Left ventricle myocardium inferior (tissue), 1 donor: ENCODE measurements at regions not wholly inside any gene's neighbourhood (a gene's known extent, or its start where the extent isn't known, plus 50 kb on each side); places are given as distances from the start of the nearest gene placed in this dataset.
"Not testable (repeated sequence)": the region's sequence is repeated elsewhere in the genome, so short reads cannot be mapped to it uniquely, and the experiment has no call there.

ENCODE experiments used
- DNase-seq: peaks from one replicate; pipeline ENCODE4 v3.0.0-alpha.2; 2020
- H3K27ac ChIP-seq: fragments of 200-600 bp; replicated peaks from 2 replicates; pipeline ENCODE4 v1.8.0; 2021
- H3K27me3 ChIP-seq: fragments of 200-600 bp; 2 replicates; pipeline ENCODE4 v1.8.0; 2021; ENCODE audit warnings: low read depth
- H3K36me3 ChIP-seq: fragments of 200-600 bp; 2 replicates; pipeline ENCODE4 v1.8.0; 2021
- H3K4me1 ChIP-seq: fragments of 200-600 bp; 2 replicates; pipeline ENCODE4 v1.8.0; 2021
- H3K4me3 ChIP-seq: fragments of 200-600 bp; 2 replicates; pipeline ENCODE4 v1.8.0; 2021; ENCODE audit warnings: mild to moderate bottlenecking, moderate library complexity
- H3K9me3 ChIP-seq: fragments of 200-600 bp; replicated peaks from 2 replicates; pipeline ENCODE4 v1.8.0; 2021
- intact Hi-C: fragments of 100-400 bp; cut with micrococcal nuclease; formaldehyde crosslinking; loops from one replicate; pipeline ENCODE4 v1.11.0; 2022
- TF ChIP-seq, protein P1 (sequence below): fragments of 200-600 bp; IDR thresholded peaks from 2 replicates; pipeline ENCODE4 v1.8.0; 2021; ENCODE audit warnings: antibody characterized with exemption, mild to moderate bottlenecking, borderline replicate concordance
- donor health status: DM: no; HTN: yes; CAD: no; lungs with severe emphysema.

DNA sequence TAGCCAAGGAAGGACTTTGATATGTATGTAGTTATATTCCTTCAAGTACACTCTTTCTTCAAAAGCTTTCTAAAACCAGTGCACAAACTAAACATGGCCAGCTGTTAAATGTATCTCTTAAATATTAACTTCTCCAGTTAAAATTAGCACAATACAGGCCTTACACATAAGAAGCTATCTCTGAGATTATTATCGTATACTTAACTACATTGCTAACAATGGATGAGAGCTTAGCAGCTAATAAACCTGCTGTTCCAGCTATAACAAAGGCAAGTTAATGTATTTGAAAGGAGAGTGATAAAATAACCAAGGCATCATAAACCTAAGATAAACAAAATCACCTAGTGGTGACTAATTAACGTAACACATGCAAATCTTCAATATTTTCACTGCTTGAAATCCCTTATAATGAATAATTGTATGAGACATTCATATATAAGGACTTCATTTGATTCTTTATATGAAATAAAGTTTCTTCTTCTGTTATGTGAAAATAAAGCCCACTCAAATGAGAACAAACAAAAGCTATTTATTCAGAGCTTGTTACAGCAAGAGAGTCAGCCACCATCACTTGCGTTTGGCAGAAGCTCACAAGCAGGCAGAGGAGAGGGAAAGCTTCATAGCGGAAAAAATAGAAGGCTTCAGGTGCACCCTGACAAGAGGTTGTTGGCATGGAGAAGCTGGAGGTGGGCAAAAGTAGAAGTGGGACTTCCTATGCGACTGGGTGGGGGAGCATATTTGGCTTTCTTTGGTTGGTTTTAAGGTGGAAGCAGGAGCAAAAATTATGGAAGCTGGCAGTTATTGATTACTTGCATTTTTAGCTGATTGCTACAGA lies 274.1 kb upstream of the CHRM3 start:
- H3K4me3 ChIP-seq: no peak overlapping the region
- H3K36me3 ChIP-seq: no peaks in the 10 kb centered on the region
- H3K27ac ChIP-seq: no peak overlapping the region
- H3K9me3 ChIP-seq: no peaks in the 10 kb centered on the region
- TF ChIP-seq, protein P1, sequence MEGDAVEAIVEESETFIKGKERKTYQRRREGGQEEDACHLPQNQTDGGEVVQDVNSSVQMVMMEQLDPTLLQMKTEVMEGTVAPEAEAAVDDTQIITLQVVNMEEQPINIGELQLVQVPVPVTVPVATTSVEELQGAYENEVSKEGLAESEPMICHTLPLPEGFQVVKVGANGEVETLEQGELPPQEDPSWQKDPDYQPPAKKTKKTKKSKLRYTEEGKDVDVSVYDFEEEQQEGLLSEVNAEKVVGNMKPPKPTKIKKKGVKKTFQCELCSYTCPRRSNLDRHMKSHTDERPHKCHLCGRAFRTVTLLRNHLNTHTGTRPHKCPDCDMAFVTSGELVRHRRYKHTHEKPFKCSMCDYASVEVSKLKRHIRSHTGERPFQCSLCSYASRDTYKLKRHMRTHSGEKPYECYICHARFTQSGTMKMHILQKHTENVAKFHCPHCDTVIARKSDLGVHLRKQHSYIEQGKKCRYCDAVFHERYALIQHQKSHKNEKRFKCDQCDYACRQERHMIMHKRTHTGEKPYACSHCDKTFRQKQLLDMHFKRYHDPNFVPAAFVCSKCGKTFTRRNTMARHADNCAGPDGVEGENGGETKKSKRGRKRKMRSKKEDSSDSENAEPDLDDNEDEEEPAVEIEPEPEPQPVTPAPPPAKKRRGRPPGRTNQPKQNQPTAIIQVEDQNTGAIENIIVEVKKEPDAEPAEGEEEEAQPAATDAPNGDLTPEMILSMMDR: no peak
- H3K4me1 ChIP-seq: no peaks in the 10 kb centered on the region
- intact Hi-C loops: no loop called here
- H3K27me3 ChIP-seq: no peaks in the 10 kb centered on the region
- DNase-seq: no peak

DNA sequence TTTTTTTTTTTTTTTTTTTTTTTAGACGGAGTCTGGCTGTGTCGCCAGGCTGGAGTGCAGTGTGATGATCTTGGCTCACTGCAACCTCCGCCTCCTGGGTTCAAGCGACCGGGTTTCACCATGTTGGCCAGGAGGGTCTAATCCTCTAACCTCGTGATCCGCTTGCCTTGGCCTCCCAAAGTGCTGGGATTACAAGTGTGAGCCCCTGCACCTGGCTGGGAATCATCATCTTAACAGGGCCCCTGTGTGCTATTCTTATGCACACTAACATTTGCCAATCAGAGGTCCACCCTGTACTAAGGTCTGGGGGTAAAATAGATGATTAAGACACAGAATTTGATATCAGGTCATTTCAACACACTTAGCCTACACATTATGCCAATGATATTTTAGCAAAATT lies 278.7 kb upstream of the CHRM3 start:
- DNase-seq: no peak
- TF ChIP-seq, protein P1: no peak
- Histone ChIP-seq H3K27ac (no peak overlapping the region), H3K4me1 (no peaks in the 10 kb centered on the region), H3K36me3 (no peaks in the 10 kb centered on the region), H3K4me3 (no peak overlapping the region), H3K9me3 (no peaks in the 10 kb centered on the region), H3K27me3 (no peaks in the 10 kb centered on the region)
- intact Hi-C loops: no loop called here

GRCh38 chr1:239106689-239107088 lies 279.7 kb upstream of the CHRM3 start:
- H3K36me3 ChIP-seq, H3K27ac ChIP-seq, intact Hi-C loops, DNase-seq, H3K9me3 ChIP-seq, H3K27me3 ChIP-seq, H3K4me3 ChIP-seq, H3K4me1 ChIP-seq: not testable (repeated sequence)

DNA sequence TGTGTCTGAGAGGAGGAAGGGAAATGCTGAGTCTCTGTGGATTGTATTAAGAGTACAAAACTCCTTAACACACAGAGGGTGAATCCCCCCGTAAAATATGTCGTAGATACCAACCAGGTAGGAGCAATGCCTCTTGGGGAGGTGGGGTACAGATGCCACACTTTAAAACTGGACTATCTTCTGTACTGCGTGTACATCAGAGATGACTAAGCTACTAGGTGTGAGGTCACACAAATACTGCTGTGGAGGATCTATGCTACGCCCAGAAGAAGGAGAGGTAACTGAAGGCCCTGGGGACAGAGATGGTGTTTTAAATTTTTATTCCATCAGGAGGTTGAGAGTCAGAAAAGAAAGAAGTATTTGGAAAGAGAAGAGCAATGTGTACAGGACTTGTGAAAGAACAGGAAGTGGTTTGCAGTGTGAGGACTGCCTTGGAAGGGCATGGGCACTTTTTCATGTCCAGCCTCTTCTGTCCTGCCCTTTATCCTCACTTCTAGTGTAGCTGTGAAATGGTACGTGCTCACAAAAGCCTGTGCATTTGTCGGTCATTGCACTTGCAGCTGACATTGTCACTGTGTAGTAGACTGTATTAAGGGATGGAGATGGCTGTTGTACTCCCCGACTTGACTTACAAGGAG lies 287.8 kb upstream of the CHRM3 start:
- TF ChIP-seq, protein P1: no peak
- no peak overlapping the region for H3K27ac ChIP-seq
- H3K4me1 ChIP-seq: no peaks in the 10 kb centered on the region
- no peaks in the 10 kb centered on the region for H3K27me3 ChIP-seq
- no peaks in the 10 kb centered on the region for H3K36me3 ChIP-seq
- no peak for DNase-seq
- peaks cover 6% of the 10 kb centered on the region for H3K9me3 ChIP-seq
- intact Hi-C loops: no loop called here
- no peak overlapping the region for H3K4me3 ChIP-seq

- H3K4me1 ChIP-seq: no peaks in the 10 kb centered on the region
- intact Hi-C loops: no loop called here
- TF ChIP-seq, protein P1: no peak
These were observed 294.8 kb upstream of the CHRM3 start for GRCh38 chr1:239091537-239091936.

DNA sequence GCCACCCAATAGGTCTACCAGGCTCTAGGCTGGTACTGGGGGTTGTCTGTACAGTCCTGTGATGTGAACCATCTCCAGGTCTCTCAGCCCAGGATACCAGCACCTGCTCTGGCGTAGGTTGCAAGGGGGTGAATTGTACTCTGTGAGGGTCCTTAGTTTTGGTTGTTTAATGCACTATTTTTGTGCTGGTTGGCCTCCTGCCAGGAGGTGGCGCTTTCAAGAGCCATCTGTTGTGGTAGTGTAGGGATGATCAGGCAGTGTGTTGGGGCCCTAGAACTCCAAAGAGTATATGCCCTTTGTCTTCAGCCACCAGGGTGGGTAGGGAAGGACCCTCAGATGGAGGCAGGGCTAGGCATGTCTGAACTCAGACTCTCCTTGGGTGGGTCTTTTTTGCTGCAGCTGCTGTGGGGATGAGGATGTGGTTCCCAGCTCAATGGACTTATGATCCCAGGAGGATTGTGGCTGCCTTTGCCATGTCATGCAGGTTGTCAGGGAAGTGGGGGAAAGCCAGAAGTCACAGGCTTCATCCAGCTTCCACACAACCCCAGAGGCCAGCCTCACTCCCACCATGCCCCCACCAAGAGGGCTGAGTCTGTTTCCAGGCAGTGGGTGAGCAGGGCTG lies 301.8 kb upstream of the CHRM3 start:
- intact Hi-C loops: no loop called here

More at GRCh38 chr1:239091537-239091936, 294.8 kb upstream of the CHRM3 start:
- H3K36me3 ChIP-seq: no peaks in the 10 kb centered on the region
- DNase-seq: no peak
- H3K27me3 ChIP-seq: no peaks in the 10 kb centered on the region
- no peak overlapping the region for H3K27ac ChIP-seq
- no peak overlapping the region for H3K4me3 ChIP-seq
- H3K9me3 ChIP-seq: no peaks in the 10 kb centered on the region

DNA sequence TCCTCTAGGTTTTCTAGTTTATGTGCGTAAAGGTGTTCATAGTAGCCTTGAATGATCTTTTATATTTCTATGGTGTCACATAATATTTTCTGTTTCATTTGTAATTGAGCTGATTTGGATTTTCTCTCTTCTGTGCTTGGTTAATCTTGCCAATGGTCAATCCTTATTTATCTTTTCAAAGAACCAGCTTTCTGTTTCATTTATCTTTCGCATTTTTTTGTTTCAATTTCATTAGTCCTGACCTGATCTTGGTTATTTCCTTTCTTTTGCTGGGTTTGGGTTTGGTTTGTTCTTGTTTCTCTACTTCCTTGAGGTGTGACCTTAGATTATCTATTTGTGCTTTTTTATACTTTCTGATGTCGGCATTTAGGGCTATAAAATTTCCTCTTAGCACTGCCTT lies 304.4 kb upstream of the CHRM3 start:
- DNase-seq, H3K27ac ChIP-seq, H3K4me1 ChIP-seq, H3K4me3 ChIP-seq, intact Hi-C loops, H3K36me3 ChIP-seq, H3K27me3 ChIP-seq: not testable (repeated sequence)
- peaks cover 62% of the 10 kb centered on the region for H3K9me3 ChIP-seq

More for the DNA sequence above, 301.8 kb upstream of the CHRM3 start:
- no peak for DNase-seq
- Histone ChIP-seq H3K4me1 (no peaks in the 10 kb centered on the region), H3K9me3 (peaks cover 43% of the 10 kb centered on the region), H3K4me3 (no peak overlapping the region), H3K36me3 (no peaks in the 10 kb centered on the region), H3K27ac (no peak overlapping the region), H3K27me3 (no peaks in the 10 kb centered on the region)
- TF ChIP-seq, protein P1: no peak
